Liver (tissue), 8 donors: ENCODE measurements at regions not wholly inside any gene's neighbourhood (a gene's known extent, or its start where the extent isn't known, plus 50 kb on each side); places are given as distances from the start of the nearest gene placed in this dataset.

Experiments used
- DNase-seq: peaks from one replicate; pipeline ENCODE4 v3.0.0-alpha.2; 2017; ENCODE audit warnings: low spot score
- H3K27ac ChIP-seq, 2 donors: one replicate each; pipeline ENCODE4 v1.7.0; 2013; ENCODE audit warnings: inconsistent platforms in 2 of 2, low read length in 2 of 2, control low read depth in 1 of 2, low read depth in 1 of 2, mild to moderate bottlenecking in 1 of 2
- H3K27me3 ChIP-seq, 4 donors: one replicate each; pipeline versions ENCODE4 v1.6.1 to v1.7.0; 2013; ENCODE audit warnings: low read length in 3 of 4, inconsistent platforms in 1 of 4, mild to moderate bottlenecking in 1 of 4, moderate library complexity in 1 of 4; ENCODE audit not compliant: control insufficient read depth in 4 of 4, insufficient read depth in 4 of 4
- H3K36me3 ChIP-seq, 4 donors: one replicate each; pipeline versions ENCODE4 v1.6.1 to v1.7.0; 2013; ENCODE audit warnings: low read length in 3 of 4, mild to moderate bottlenecking in 3 of 4, low read depth in 1 of 4, moderate library complexity in 1 of 4; ENCODE audit not compliant: control insufficient read depth in 4 of 4, insufficient read depth in 3 of 4
- H3K4me1 ChIP-seq, 4 donors: one replicate each; pipeline versions ENCODE4 v1.6.1 to v1.7.0; 2013; ENCODE audit warnings: low read length in 3 of 4, mild to moderate bottlenecking in 3 of 4, moderate library complexity in 1 of 4; ENCODE audit not compliant: control insufficient read depth in 4 of 4, insufficient read depth in 4 of 4
- H3K4me3 ChIP-seq, 3 donors: one replicate each; pipeline versions ENCODE4 v1.6.1 to v1.7.0; 2013; ENCODE audit warnings: low read length in 3 of 3, control low read depth in 1 of 3, low read depth in 1 of 3, mild to moderate bottlenecking in 1 of 3
- H3K9ac ChIP-seq, 2 donors: one replicate each; pipeline ENCODE4 v1.7.0; 2013; ENCODE audit warnings: low read length in 2 of 2, mild to moderate bottlenecking in 2 of 2, moderate library complexity in 2 of 2, control low read depth in 1 of 2, low read depth in 1 of 2
- H3K9me3 ChIP-seq, 4 donors: one replicate each; pipeline versions ENCODE4 v1.6.1 to v1.7.0; 2013; ENCODE audit warnings: low read length in 3 of 4; ENCODE audit not compliant: control insufficient read depth in 4 of 4
- EGR1 ChIP-seq, 2 donors: IDR thresholded peaks; 2 replicates each; pipeline ENCODE4 v1.6.1; 2016 to 2018; ENCODE audit warnings: antibody characterized with exemption in 2 of 2, low read depth in 2 of 2
- FOXA2 ChIP-seq: IDR thresholded peaks from 2 replicates; pipeline ENCODE4 v1.6.1; 2016; ENCODE audit warnings: antibody characterized with exemption
- HNF4A ChIP-seq, 2 donors: conservative IDR thresholded peaks; 2 replicates each; pipeline ENCODE4 v1.6.1; 2016; ENCODE audit warnings: antibody characterized with exemption in 2 of 2, mild to moderate bottlenecking in 2 of 2
- HNF4G ChIP-seq: IDR thresholded peaks from 2 replicates; pipeline ENCODE4 v1.6.1; 2016; ENCODE audit warnings: antibody characterized with exemption
- NR2F2 ChIP-seq: IDR thresholded peaks from 2 replicates; pipeline ENCODE4 v1.6.1; 2016; ENCODE audit warnings: antibody characterized with exemption
- RXRA ChIP-seq, 2 donors: IDR thresholded peaks; 2 replicates each; pipeline ENCODE4 v1.6.1; 2017 to 2018; ENCODE audit warnings: antibody characterized with exemption in 2 of 2, mild to moderate bottlenecking in 1 of 2
- SP1 ChIP-seq: IDR thresholded peaks from 2 replicates; pipeline ENCODE4 v1.6.1; 2018; ENCODE audit warnings: antibody characterized with exemption, mild to moderate bottlenecking
- TAF1 ChIP-seq: conservative IDR thresholded peaks from 2 replicates; pipeline ENCODE4 v1.6.1; 2016; ENCODE audit warnings: antibody characterized with exemption, mild to moderate bottlenecking
- WGBS: extraction: QIAGEN DNeasy Blood & Tissue Kit; methylation state at CpG from one replicate; pipeline ENCODE4 v1.1.7; 2013; 5-methylcytosine and 5-hydroxymethylcytosine counted together
- TF ChIP-seq, protein P1 (sequence below): IDR thresholded peaks from 2 replicates; pipeline ENCODE4 v1.6.1; 2016; ENCODE audit warnings: antibody characterized with exemption
- TF ChIP-seq, protein P2 (sequence below): fragments of 150-350 bp; IDR thresholded peaks from 2 replicates; pipeline ENCODE4 v1.5.1; 2017; ENCODE audit warnings: improper control_type of control experiment, low read depth, low read length; ENCODE audit not compliant: missing input control
- TF ChIP-seq, protein P3 (sequence below): IDR thresholded peaks from 2 replicates; pipeline ENCODE4 v1.6.1; 2016; ENCODE audit warnings: antibody characterized with exemption, mild to moderate bottlenecking
- TF ChIP-seq, protein P4 (sequence below): IDR thresholded peaks from 2 replicates; pipeline ENCODE4 v1.6.1; 2016; ENCODE audit warnings: antibody characterized with exemption
- TF ChIP-seq, protein P5 (sequence below): IDR thresholded peaks from 2 replicates; pipeline ENCODE4 v1.6.1; 2016; ENCODE audit warnings: antibody characterized with exemption
- donor health status: healthy.
- donor health status: healthy.
- donor health status: healthy.
- donor health status: healthy.
- donor health status: healthy.

DNA sequence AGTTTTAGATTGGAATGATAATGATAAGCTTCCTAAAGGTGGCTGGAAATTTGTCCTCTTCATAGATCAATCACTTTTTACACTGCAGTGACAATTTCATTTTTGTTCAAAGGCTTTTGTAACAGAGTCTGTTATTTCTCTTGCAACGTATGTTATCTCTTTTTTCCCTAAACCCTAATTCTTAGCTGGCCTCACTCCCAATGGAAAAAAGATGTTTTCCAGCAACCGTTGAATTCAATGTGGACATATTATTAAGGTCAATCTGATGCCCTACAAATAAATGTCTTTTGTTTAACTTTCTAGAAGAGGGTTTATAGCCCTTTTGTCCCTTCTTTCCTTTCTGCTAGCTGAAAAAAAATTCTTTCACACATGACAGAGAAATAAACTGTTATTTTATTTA is 192.7 kb upstream of the NWD2 start:
- H3K9ac ChIP-seq = no peak overlapping the region
- DNase-seq = no peak
- no peak overlapping the region for H3K4me3 ChIP-seq
- no peak overlapping the region for H3K27ac ChIP-seq
- no peaks in the 10 kb centered on the region for H3K4me1 ChIP-seq
- no peaks in the 10 kb centered on the region for H3K36me3 ChIP-seq
- peaks cover 0 to 4% (median 0%) of the 10 kb centered on the region in 4 donors for H3K27me3 ChIP-seq
- TF ChIP-seq FOXA2 (no peak), HNF4G (no peak), RXRA (IDR thresholded peaks at IDR 0.05) (no peak), EGR1 (IDR thresholded peaks at IDR 0.05; ENCODE audit: low read depth in 2 of 2) (no peak), HNF4A (conservative IDR thresholded peaks at IDR 0.05) (no peak), SP1 (no peak), TAF1 (no peak)
- TF ChIP-seq, protein P1, sequence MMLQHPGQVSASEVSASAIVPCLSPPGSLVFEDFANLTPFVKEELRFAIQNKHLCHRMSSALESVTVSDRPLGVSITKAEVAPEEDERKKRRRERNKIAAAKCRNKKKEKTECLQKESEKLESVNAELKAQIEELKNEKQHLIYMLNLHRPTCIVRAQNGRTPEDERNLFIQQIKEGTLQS = no peak
- TF ChIP-seq, protein P2, sequence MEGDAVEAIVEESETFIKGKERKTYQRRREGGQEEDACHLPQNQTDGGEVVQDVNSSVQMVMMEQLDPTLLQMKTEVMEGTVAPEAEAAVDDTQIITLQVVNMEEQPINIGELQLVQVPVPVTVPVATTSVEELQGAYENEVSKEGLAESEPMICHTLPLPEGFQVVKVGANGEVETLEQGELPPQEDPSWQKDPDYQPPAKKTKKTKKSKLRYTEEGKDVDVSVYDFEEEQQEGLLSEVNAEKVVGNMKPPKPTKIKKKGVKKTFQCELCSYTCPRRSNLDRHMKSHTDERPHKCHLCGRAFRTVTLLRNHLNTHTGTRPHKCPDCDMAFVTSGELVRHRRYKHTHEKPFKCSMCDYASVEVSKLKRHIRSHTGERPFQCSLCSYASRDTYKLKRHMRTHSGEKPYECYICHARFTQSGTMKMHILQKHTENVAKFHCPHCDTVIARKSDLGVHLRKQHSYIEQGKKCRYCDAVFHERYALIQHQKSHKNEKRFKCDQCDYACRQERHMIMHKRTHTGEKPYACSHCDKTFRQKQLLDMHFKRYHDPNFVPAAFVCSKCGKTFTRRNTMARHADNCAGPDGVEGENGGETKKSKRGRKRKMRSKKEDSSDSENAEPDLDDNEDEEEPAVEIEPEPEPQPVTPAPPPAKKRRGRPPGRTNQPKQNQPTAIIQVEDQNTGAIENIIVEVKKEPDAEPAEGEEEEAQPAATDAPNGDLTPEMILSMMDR = no peak
- TF ChIP-seq, protein P3, sequence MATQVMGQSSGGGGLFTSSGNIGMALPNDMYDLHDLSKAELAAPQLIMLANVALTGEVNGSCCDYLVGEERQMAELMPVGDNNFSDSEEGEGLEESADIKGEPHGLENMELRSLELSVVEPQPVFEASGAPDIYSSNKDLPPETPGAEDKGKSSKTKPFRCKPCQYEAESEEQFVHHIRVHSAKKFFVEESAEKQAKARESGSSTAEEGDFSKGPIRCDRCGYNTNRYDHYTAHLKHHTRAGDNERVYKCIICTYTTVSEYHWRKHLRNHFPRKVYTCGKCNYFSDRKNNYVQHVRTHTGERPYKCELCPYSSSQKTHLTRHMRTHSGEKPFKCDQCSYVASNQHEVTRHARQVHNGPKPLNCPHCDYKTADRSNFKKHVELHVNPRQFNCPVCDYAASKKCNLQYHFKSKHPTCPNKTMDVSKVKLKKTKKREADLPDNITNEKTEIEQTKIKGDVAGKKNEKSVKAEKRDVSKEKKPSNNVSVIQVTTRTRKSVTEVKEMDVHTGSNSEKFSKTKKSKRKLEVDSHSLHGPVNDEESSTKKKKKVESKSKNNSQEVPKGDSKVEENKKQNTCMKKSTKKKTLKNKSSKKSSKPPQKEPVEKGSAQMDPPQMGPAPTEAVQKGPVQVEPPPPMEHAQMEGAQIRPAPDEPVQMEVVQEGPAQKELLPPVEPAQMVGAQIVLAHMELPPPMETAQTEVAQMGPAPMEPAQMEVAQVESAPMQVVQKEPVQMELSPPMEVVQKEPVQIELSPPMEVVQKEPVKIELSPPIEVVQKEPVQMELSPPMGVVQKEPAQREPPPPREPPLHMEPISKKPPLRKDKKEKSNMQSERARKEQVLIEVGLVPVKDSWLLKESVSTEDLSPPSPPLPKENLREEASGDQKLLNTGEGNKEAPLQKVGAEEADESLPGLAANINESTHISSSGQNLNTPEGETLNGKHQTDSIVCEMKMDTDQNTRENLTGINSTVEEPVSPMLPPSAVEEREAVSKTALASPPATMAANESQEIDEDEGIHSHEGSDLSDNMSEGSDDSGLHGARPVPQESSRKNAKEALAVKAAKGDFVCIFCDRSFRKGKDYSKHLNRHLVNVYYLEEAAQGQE = no peak
- TF ChIP-seq, protein P4, sequence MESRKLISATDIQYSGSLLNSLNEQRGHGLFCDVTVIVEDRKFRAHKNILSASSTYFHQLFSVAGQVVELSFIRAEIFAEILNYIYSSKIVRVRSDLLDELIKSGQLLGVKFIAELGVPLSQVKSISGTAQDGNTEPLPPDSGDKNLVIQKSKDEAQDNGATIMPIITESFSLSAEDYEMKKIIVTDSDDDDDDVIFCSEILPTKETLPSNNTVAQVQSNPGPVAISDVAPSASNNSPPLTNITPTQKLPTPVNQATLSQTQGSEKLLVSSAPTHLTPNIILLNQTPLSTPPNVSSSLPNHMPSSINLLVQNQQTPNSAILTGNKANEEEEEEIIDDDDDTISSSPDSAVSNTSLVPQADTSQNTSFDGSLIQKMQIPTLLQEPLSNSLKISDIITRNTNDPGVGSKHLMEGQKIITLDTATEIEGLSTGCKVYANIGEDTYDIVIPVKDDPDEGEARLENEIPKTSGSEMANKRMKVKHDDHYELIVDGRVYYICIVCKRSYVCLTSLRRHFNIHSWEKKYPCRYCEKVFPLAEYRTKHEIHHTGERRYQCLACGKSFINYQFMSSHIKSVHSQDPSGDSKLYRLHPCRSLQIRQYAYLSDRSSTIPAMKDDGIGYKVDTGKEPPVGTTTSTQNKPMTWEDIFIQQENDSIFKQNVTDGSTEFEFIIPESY = no peak
- H3K9me3 ChIP-seq = no peaks in the 10 kb centered on the region
- WGBS = 28% methylated on average over 2 of the region's 2 CpGs

DNA sequence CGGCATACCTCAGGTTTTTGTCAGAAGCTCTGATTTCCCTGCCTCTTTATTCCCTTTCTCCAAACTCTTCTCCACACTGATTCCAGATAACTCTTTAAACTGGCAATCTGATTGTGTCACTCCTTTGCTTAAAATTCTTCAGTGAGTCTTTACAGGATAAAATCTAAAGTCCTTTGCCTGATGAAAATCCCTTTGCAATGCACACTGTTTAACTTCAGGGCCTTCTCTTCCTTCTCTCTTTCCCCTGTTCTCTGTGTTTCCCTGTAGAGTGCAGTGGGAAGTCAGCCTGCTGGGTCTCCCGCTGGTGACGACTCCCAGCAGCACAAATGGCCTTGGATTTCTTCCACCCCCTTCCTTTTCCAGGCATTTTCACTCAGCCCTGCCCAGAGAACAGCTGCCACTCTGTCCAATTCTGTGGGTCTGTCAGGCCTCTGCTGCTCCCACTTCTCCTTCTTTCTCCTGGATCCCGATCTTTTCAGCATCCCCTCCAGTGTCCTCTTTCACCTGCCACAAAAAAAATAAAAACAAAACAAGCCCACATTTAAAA is 189.9 kb upstream of the NWD2 start:
- Histone ChIP-seq H3K36me3 (no peaks in the 10 kb centered on the region), H3K9ac (no peak overlapping the region), H3K27ac (no peak overlapping the region), H3K27me3 (peaks cover 0 to 4% (median 0%) of the 10 kb centered on the region in 4 donors), H3K4me1 (no peaks in the 10 kb centered on the region), H3K9me3 (no peaks in the 10 kb centered on the region), H3K4me3 (no peak overlapping the region)
- 37% methylated on average over 4 of the region's 4 CpGs for WGBS
- DNase-seq = no peak
- TF ChIP-seq HNF4G = no peak
- TF ChIP-seq TAF1 = no peak
- no peak for TF ChIP-seq HNF4A (conservative IDR thresholded peaks at IDR 0.05)
- no peak for TF ChIP-seq NR2F2
- TF ChIP-seq, protein P5, sequence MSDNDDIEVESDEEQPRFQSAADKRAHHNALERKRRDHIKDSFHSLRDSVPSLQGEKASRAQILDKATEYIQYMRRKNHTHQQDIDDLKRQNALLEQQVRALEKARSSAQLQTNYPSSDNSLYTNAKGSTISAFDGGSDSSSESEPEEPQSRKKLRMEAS = no peak
